ENCODE measurements at regions not wholly inside any gene's neighbourhood (a gene's known extent, or its start where the extent isn't known, plus 50 kb on each side); places are given as distances from the start of the nearest gene placed in this dataset.
A peak's percentile ranks its signal among the peaks of the same experiment; 100 is the strongest.

DNA sequence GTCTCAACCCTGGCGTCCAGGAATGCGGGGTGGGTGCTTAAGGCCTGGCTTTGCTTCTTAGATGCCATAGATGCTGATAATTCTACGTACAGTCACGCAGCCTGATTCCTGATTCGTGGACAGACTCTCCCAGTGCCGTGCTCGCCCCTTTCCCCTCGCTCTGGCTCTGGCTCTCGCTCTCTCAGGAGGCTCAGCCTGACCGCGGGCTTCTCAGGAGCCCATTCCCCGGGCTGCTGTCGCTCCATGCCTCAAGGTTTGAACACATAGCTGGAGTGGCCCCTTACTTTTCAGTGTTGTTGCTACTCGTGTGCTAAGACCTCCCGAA, 59.2 kb upstream of the ZC4H2 start:
- Histone ChIP-seq H4K8ac (ENCODE audit: extremely low read depth, insufficient read depth, low read length) (no peak overlapping the region), H3K4me3 (ENCODE audit: extremely low read depth in 1 of 4, insufficient read depth in 2 of 4, low read depth in 3 of 4, low read length in 4 of 4) (peak overlapping the region; percentile 55 to 78 (median 68)), H2BK5ac (ENCODE audit: low read depth, low read length) (no peak overlapping the region; the same call in 1 of the 2 replicates), H3K14ac (ENCODE audit: insufficient read length) (no peak overlapping the region), H2BK120ac (replicated peaks; ENCODE audit: low read depth, low read length) (no peak overlapping the region), H2AK5ac (ENCODE audit: low read depth, low read length) (no peak overlapping the region), H3K79me2 (ENCODE audit: control insufficient read depth in 1 of 2, insufficient read depth in 2 of 2, low read length in 2 of 2) (no peaks in the 10 kb centered on the region), H3K23me2 (ENCODE audit: low read depth, low read length) (peaks cover 2% of the 10 kb centered on the region; the same call in 1 of the 2 replicates), H3K4ac (replicated peaks; ENCODE audit: insufficient read length, low read depth, low read length) (no peak overlapping the region), H3K23ac (ENCODE audit: insufficient read length) (no peak overlapping the region), H4K20me1 (replicated peaks in 1 of 2; ENCODE audit: control insufficient read depth in 1 of 2, insufficient read depth in 2 of 2, low read length in 2 of 2) (no peaks in the 10 kb centered on the region), H3K18ac (ENCODE audit: extremely low read depth, low read length) (peak overlapping the region; percentile 60; the same call in 1 of the 2 replicates), H3K27me3 (replicated peaks in 1 of 4; ENCODE audit: control insufficient read depth in 3 of 4, extremely low read depth in 1 of 4, insufficient read depth in 3 of 4, low read length in 3 of 4) (no peaks in the 10 kb centered on the region), H3K27ac (ENCODE audit: low read depth, low read length) (no peak overlapping the region; the same call in 1 of the 2 replicates), H3K4me2 (ENCODE audit: insufficient read depth in 1 of 2, low read depth in 2 of 2, low read length in 2 of 2) (peak overlapping the region; percentile 68 to 83), H3K9me3 (ENCODE audit: insufficient read depth in 2 of 2, low read depth in 1 of 2, low read length in 1 of 2) (no peaks in the 10 kb centered on the region), H2AFZ (ENCODE audit: low read length) (peak overlapping the region; percentile 81; the same call in 1 of the 2 replicates), H3K56ac (replicated peaks; ENCODE audit: insufficient read length, low read depth, low read length) (no peak overlapping the region), H2BK15ac (ENCODE audit: low read length) (no peak overlapping the region), H2BK12ac (ENCODE audit: low read depth, low read length) (peak overlapping the region; percentile 39), H4K91ac (replicated peaks; ENCODE audit: insufficient read length, low read length) (no peak overlapping the region), H4K5ac (ENCODE audit: insufficient read length, low read depth, low read length) (no peak overlapping the region), H3K9ac (replicated peaks in 1 of 4; ENCODE audit: extremely low read depth in 1 of 4, low read depth in 3 of 4, low read length in 3 of 4) (peak overlapping the region in 3 of 4 experiments; percentile 42 to 64 (median 60); a peak in 5 of 7 replicates), H3K4me1 (replicated peaks in 1 of 4; ENCODE audit: control insufficient read depth in 3 of 4, insufficient read depth in 4 of 4, low read length in 3 of 4) (no peaks in the 10 kb centered on the region; a peak in 1 of 7 replicates), H2BK20ac (ENCODE audit: low read length) (no peak overlapping the region), H3K36me3 (ENCODE audit: control insufficient read depth in 2 of 4, insufficient read depth in 4 of 4, low read length in 3 of 4) (no peaks in the 10 kb centered on the region), H3K79me1 (ENCODE audit: low read depth, low read length) (no peaks in the 10 kb centered on the region)
- WGBS, 2 experiments (ENCODE audit: extremely low coverage in 1 of 2, insufficient coverage in 1 of 2, insufficient read length in 1 of 2, insufficient replicate concordance in 2 of 2, low coverage in 1 of 2, low lambda C conversion rate in 2 of 2, missing lambda C conversion rate in 1 of 2): 2% methylated on average over 12 of the region's 15 CpGs; no CpG with 5 or more reads in 1 of the 2 experiments
- ChIA-PET CTCF (ENCODE audit: partially characterized antibody) (interaction anchor here (1.5 to 1.8 kb wide), 3 partner anchors 15 to 493 kb away, joined by 3 to 6 read pairs (median 4); no protein-coding TSS in a partner anchor), POLR2A (ENCODE audit: partially characterized antibody) (interaction anchor here (1.2 to 1.5 kb wide), 4 partner anchors 9 to 428 kb away, joined by 3 to 10 read pairs (median 4); partner anchors contain the start of gene ZC4H2)
- peak; percentile 0 to 46 for DNase-seq (ENCODE audit: low read depth in 1 of 2, low spot score in 2 of 2)
- FAIRE-seq: no peak
- TF ChIP-seq POLR2AphosphoS5 (IDR thresholded peaks at IDR 0.05; ENCODE audit: low read depth, low read length) (no peak), SIRT6 (IDR thresholded peaks at IDR 0.05; ENCODE audit: low read length) (no peak), EP300 (IDR thresholded peaks at IDR 0.05; ENCODE audit: borderline replicate concordance in 1 of 2, low read depth in 2 of 2, low read length in 2 of 2) (no peak), SP1 (IDR thresholded peaks at IDR 0.05; ENCODE audit: low read depth, low read length) (no peak), USF2 (IDR thresholded peaks at IDR 0.05; ENCODE audit: low read length) (no peak), RAD21 (IDR thresholded peaks at IDR 0.05 in 1 of 2, conservative IDR thresholded peaks at IDR 0.05 in 1 of 2; ENCODE audit: low read depth in 2 of 2, low read length in 2 of 2) (no peak), SUZ12 (IDR thresholded peaks at IDR 0.05; ENCODE audit: low read length) (no peak), KDM5A (IDR thresholded peaks at IDR 0.05; ENCODE audit: low read length) (no peak), BRCA1 (IDR thresholded peaks at IDR 0.05; ENCODE audit: low read depth, low read length) (no peak), SRF (IDR thresholded peaks at IDR 0.05; ENCODE audit: low read depth, low read length) (no peak), CBX5 (IDR thresholded peaks at IDR 0.05; ENCODE audit: low read depth, low read length) (no peak)
